ENCODE measurements at regions not wholly inside any gene's neighbourhood (a gene's known extent, or its start where the extent isn't known, plus 50 kb on each side); places are given as distances from the start of the nearest gene placed in this dataset.

- no peak for TF ChIP-seq CTCF (IDR thresholded peaks at IDR 0.05; ENCODE audit: low read depth, low read length, missing control alignments)
- no peak for DNase-seq (ENCODE audit: low read depth)
- no peak overlapping the region for H3K4me3 ChIP-seq (ENCODE audit: low read depth, low read length)
Measured at GRCh38 chr22:48692734-48693376, 1134.8 kb downstream of the BRD1 start.

GRCh38 chr22:48691431-48691851 lies 1136.2 kb downstream of the BRD1 start:
- no peak overlapping the region for H3K4me3 ChIP-seq (ENCODE audit: low read depth, low read length)
- DNase-seq (ENCODE audit: low read depth): no peak
- no peak for TF ChIP-seq CTCF (IDR thresholded peaks at IDR 0.05; ENCODE audit: low read depth, low read length, missing control alignments)

- TF ChIP-seq CTCF (IDR thresholded peaks at IDR 0.05; ENCODE audit: low read depth, low read length, missing control alignments): no peak
- no peak overlapping the region for H3K4me3 ChIP-seq (ENCODE audit: low read depth, low read length)
- DNase-seq (ENCODE audit: low read depth): no peak
Measured at GRCh38 chr22:48690583-48691317, 1136.9 kb downstream of the BRD1 start.

- no peak overlapping the region for H3K4me3 ChIP-seq (ENCODE audit: low read depth, low read length)
- no peak for TF ChIP-seq CTCF (IDR thresholded peaks at IDR 0.05; ENCODE audit: low read depth, low read length, missing control alignments)
- no peak for DNase-seq (ENCODE audit: low read depth)
Measured at GRCh38 chr22:48689206-48689605, 1138.5 kb downstream of the BRD1 start.

- TF ChIP-seq CTCF (IDR thresholded peaks at IDR 0.05; ENCODE audit: low read depth, low read length, missing control alignments): no peak
- DNase-seq (ENCODE audit: low read depth): no peak
Measured at GRCh38 chr22:48688366-48688765, 1139.3 kb downstream of the BRD1 start.

GRCh38 chr22:48687606-48688005 lies 1140.1 kb downstream of the BRD1 start:
- no peak overlapping the region for H3K4me3 ChIP-seq (ENCODE audit: low read depth, low read length)
- no peak for TF ChIP-seq CTCF (IDR thresholded peaks at IDR 0.05; ENCODE audit: low read depth, low read length, missing control alignments)
- no peak for DNase-seq (ENCODE audit: low read depth)

More at GRCh38 chr22:48688366-48688765, 1139.3 kb downstream of the BRD1 start:
- no peak overlapping the region for H3K4me3 ChIP-seq (ENCODE audit: low read depth, low read length)
